NCI-H2196 (cell line): ENCODE measurements at regions not wholly inside any gene's neighbourhood (a gene's known extent, or its start where the extent isn't known, plus 50 kb on each side); places are given as distances from the start of the nearest gene placed in this dataset.
"Not testable (repeated sequence)": the region's sequence is repeated elsewhere in the genome, so short reads cannot be mapped to it uniquely, and the experiment has no call there.

Experiments used
- DNase-seq: peaks from one replicate; lab custom pipeline; 2025; ENCODE audit not compliant: unreplicated experiment; lab: John Stamatoyannopoulos, UW

DNA sequence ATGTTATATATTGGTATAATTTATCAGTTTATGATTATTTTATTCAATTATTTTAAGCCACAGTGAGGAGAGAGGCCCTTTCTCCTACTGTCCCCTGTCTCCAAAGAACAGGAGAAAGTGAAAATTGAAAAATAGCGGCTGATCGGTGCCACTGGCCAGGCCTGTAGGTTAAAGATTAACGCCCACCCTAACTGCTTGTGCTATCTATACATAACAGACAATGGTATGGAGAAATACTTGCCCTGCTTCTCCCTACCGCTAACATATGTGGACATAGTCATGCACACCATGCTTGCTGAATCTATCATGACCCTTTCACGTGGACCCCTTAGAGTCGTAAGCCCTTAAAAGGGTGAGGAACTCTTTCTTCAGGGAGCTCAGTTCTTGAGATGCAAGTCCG is 67.5 kb downstream of the EIF1AY start:
- DNase-seq, result no peak

DNA sequence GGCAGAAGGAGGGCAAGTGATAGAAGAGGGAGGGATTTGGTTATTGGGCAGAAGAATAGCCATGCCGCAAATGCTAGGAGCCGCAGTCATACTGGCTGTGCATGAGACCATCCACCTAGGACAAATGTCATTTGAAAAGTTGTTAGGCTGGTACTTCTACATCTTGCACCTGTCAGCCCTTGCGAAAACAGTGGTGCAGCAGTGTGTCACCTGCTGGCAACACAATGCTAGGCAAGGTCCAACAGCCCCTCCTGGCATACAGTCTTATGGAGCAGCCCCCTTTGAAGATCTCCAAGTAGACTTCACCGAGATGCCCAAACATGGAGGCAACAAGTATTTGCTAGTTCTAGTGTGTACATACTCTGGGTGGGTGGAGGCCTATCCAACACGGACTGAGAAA is 72.7 kb downstream of the EIF1AY start:
- DNase-seq, result no peak

DNA sequence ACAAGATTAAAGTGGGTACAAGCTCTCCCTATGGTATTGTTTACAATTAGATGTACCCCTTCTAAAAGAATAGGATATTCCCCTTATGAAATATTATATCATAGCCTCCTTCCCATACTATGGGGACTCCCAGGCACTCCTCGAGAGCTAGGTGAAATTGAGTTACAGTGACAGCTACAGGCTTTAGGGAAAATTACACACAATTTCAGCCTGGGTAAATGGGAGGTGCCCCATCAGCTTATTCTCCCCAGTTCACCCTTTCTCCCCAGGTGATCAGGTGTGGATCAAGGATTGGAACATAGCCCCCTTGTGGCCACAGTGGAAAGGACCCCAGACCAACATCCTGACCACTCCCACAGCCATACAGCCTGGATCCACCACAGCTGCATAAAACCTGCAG is 73.3 kb downstream of the EIF1AY start:
- peak; percentile 1 for DNase-seq

DNA sequence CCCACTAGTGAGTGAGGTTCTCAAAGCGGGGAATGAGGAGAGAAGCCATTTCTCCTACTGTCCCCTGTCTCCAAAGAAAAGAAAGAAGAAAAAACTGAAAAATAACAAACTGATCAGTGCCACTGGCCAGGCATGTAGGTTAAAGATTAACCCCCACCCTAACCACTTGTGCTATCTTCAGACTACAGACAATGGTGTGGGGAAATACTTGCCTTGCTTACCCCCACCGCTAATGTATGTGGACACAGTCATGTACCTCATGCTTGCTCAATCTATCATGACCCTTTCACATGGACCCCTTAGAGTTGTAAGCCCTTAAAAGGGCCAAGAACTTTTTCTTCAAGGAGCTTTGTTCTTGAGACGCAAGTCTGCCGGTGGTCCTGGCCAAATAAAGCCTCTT is 75.9 kb downstream of the EIF1AY start:
- no peak for DNase-seq

DNA sequence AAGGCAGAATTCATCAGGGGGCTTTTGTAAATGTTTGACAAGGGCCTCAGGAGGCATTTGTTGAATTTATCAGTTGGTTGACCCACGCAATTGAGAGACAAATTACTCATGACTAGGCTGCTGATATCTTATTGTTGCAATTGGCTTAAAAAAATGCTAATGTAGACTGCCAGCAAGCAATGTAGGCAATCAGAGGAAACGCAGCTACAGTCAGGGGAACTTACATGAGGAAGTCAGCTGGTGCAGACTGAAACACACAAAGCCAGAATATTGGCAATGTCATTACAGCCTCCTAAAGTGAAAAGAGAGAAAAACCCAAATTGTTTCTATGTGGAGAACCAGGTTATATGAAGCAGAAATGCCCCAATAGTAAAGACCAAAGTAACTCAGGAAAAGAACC is 83.9 kb downstream of the EIF1AY start:
- no peak for DNase-seq

DNA sequence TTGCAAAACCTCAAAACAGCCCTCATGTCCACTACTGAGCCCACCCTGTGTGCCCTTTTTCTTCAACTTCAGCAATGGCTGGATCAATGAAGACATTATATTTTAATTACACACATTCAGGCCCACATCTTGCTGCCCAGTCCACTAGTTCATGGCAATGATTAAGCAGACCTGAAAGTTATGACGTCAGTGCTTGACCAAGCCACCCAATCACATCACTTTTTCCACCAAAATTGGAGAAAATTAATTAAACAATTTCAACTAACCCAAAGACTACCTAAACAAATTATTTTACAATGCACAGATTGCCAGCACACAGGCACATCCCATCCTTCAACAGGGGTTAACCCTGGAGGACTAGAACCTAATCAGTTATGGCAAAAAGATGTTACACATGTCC is 86.6 kb downstream of the EIF1AY start:
- DNase-seq, result no peak

DNA sequence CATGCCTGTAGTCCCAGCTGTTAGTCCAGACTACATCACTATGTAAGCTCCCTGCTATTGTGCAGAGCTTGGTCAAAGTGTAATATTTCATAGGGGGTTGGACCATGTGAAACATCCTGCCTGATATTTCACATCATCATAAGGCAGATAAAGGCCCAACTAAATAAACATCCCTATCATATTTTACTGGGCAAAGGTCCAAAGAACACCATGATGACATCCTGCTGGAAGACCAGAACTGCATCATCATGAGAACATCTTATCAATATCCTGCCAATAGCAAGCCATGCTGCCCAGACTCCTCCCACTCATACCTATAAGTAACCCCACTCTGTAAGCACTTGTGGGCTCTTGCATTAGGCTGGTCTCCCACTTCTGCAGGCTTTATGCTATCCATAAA is 88.6 kb downstream of the EIF1AY start:
- DNase-seq, result no peak

DNA sequence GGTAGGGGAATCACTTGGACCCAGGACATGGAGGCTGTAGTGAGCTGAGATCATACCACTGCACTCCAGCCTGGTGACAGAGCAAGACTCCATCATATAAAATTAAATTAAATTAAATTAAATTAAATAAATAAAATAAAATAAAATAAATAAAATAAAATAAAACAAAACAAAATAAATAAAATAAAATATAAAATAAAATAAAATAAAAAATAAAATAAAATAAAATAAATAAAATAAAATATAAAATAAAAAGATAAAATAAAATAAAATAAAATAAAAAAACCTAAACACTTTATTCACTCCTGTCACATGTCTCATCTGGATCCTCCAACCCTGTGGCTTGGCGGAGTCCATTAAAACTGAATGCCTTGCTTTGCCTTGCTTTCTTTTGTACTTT is 89.8 kb downstream of the EIF1AY start:
- DNase-seq, result not testable (repeated sequence)

DNA sequence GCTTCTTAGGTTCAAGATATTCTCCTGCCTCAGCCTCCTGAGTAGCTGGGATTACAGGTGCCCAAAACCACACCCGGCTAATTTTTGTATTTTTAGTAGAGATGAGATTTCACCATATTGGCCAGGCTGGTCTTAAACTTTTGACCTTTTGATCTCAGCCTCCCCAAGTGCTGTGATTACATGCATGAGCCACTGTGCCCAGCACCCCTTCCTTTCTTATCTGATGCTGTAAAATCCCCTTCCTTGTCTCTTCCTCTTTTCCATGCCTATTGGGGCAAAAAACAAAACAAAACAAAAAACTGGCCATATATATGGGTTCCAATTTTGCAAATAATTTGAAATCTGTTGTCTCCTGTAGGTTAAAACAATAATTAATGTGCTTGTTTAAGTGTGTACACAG is 74.0 kb upstream of the RPS4Y2 start:
- DNase-seq, result no peak

DNA sequence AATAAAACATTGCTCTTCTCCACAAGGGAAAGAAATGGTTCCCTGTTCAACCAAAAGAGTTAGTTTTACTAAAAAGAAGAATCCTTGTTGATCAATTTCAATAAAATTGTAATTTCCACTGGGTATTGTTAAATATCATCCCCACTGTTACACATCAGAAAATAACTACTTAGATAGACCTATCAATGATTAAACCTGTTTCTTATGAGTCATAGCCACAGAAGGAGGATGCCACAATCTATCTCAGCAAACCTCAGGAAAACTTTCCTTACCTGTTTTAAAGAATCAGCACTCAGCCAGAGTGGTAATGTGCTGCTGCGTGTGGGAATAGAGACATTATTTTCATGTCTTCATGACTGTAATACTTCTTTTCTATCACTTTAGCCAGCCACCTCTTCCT is 72.5 kb upstream of the RPS4Y2 start:
- no peak for DNase-seq

DNA sequence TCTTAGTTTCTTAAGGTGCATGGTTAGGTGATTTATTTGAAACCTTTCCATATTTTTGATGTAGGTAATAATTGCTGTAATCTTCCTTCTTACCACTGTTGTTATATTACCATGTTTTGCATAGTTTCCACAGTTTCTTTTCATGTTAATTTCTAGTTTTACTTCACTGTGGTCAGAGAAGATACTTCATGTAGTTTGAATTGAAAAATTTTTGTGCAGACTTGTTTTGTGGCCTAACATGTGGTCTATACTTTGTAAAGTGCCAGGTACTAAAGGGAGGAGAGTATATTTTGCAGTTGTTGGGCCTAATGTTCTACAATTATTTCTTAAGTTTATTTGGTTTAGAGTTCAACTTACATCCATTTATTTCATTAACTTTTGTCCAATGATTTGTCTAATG is 69.2 kb upstream of the RPS4Y2 start:
- DNase-seq, result no peak
